ENCODE measurements at regions not wholly inside any gene's neighbourhood (a gene's known extent, or its start where the extent isn't known, plus 50 kb on each side); places are given as distances from the start of the nearest gene placed in this dataset.

DNA sequence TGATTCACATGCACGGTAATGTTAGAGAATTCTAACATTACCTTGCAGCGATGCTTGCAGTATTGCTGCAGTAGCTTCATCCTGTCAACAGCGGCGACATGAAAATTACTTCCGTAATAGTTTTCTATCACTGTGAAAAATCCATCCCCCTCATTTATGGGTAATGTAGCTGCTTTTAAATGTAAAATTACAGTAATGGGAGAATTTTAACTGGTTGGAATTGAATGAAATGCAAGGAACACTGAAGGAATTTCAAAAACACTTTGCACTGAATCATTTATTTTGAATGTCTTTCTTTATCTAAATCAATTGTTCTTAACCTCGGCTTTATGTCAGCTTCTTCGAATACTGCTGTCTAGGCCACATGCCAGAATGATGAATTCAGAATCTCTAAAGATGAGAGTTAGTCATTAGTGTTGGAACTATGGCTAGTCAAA is 102.4 kb upstream of the HIVEP1 start:
- H3K9me3 ChIP-seq (ENCODE audit: low read length) = no peaks in the 10 kb centered on the region
- H3K36me3 ChIP-seq (ENCODE audit: insufficient read depth, low read length) = no peaks in the 10 kb centered on the region
- ChIA-PET POLR2A (interaction anchor here (0.6 kb wide), 1 partner anchor 188 kb away, joined by 4 read pairs; no protein-coding TSS in a partner anchor), CTCF (no interaction called here)
- Mint-ChIP-seq H3K27me3 (peaks cover 6 to 33% of the 10 kb centered on the region in 2 donors), H3K27ac (no peak overlapping the region), H3K36me3 (no peaks in the 10 kb centered on the region), H3K9me3 (peaks cover 0 to 1% (median 0%) of the 10 kb centered on the region in 5 donors), H3K4me1 (no peaks in the 10 kb centered on the region), H3K4me3 (no peak overlapping the region)
- no peak overlapping the region for H3K27ac ChIP-seq (ENCODE audit: low read depth, low read length)
- no peaks in the 10 kb centered on the region for H3K4me1 ChIP-seq (ENCODE audit: insufficient read depth, low read length)
- no peak for DNase-seq
- H3K27me3 ChIP-seq (ENCODE audit: insufficient read depth, low read length, poor library complexity, severe bottlenecking) = no peaks in the 10 kb centered on the region
- H3K4me3 ChIP-seq (ENCODE audit: low read length) = no peak overlapping the region

DNA sequence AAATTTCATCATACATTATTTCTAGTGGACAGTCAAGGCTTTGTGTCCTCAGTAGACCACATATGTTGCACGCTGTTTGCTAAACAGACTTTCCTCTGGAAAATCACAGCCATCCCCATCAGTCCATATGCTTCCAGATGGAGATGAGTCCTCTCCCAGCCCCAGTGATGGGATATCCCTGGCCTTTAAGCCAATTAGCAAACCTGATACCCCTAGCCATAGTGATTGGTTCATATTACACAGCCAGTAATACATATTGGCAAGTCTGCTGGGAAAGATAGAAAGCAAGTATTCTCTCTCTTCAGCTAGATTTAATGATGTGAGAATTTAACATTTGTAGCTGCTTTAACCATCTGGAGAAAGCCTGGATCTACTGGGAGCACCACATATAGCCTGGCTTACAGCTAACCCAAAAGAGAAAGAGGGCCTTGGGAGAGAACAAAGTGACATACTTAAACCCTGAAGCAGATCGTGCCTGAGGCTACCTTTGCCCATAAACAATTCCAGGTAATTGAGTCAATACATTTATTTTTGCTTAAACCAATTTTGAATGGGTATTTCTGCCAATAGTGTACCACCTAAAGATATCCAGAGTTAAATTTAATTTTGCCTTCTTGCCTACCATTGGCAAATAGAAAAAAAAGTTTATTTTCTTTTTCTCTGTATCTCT is 103.5 kb upstream of the HIVEP1 start:
- Histone ChIP-seq H3K4me1 (ENCODE audit: insufficient read depth, low read length) (no peaks in the 10 kb centered on the region), H3K4me3 (ENCODE audit: low read length) (no peak overlapping the region), H3K27ac (ENCODE audit: low read depth, low read length) (no peak overlapping the region), H3K36me3 (ENCODE audit: insufficient read depth, low read length) (no peaks in the 10 kb centered on the region), H3K27me3 (ENCODE audit: insufficient read depth, low read length, poor library complexity, severe bottlenecking) (no peaks in the 10 kb centered on the region), H3K9me3 (ENCODE audit: low read length) (no peaks in the 10 kb centered on the region)
- no peak for DNase-seq
- Mint-ChIP-seq H3K9me3 (peaks cover 0 to 1% (median 0%) of the 10 kb centered on the region in 5 donors), H3K4me1 (no peaks in the 10 kb centered on the region), H3K4me3 (no peak overlapping the region), H3K27me3 (peaks cover 6 to 41% of the 10 kb centered on the region in 2 donors), H3K36me3 (no peaks in the 10 kb centered on the region), H3K27ac (no peak overlapping the region)
- CTCF ChIA-PET = no interaction called here
- POLR2A ChIA-PET = no interaction called here

DNA sequence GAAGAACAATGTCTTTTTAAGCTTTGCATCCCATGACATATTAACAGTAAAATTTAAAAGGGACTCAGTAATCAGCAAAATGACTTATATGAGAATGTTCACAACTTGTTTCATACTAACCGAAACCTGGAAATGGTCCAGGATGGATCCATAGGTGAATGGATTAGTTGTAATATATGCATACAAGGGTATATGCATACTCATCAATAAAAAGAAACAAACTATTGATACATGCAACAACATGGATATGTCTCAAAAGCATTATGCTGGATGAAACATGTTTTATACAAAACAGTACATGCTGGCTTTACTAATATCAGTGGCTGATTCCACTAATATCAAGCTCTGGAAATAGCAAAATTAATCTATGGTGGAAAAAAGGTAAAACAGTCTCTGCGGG is 108.5 kb upstream of the HIVEP1 start:
- H3K9me3 Mint-ChIP-seq = peaks cover 0 to 1% (median 0%) of the 10 kb centered on the region in 5 donors
- Histone ChIP-seq H3K27ac (ENCODE audit: low read depth, low read length) (no peak overlapping the region), H3K36me3 (ENCODE audit: insufficient read depth, low read length) (no peaks in the 10 kb centered on the region), H3K4me1 (ENCODE audit: insufficient read depth, low read length) (no peaks in the 10 kb centered on the region), H3K4me3 (ENCODE audit: low read length) (no peak overlapping the region), H3K27me3 (ENCODE audit: insufficient read depth, low read length, poor library complexity, severe bottlenecking) (no peaks in the 10 kb centered on the region), H3K9me3 (ENCODE audit: low read length) (no peaks in the 10 kb centered on the region)
- peaks cover 9 to 12% (median 10%) of the 10 kb centered on the region in 3 donors for H3K4me1 Mint-ChIP-seq
- no peak for DNase-seq
- no peaks in the 10 kb centered on the region for H3K36me3 Mint-ChIP-seq
- H3K27me3 Mint-ChIP-seq = peaks cover 19 to 55% of the 10 kb centered on the region in 2 donors
- no peak overlapping the region for H3K27ac Mint-ChIP-seq
- no peak overlapping the region for H3K4me3 Mint-ChIP-seq
- POLR2A ChIA-PET = no interaction called here
- CTCF ChIA-PET = no interaction called here

- Histone ChIP-seq H3K9me3 (ENCODE audit: low read length) (no peaks in the 10 kb centered on the region), H3K27ac (ENCODE audit: low read depth, low read length) (no peak overlapping the region), H3K4me3 (ENCODE audit: low read length) (no peak overlapping the region), H3K36me3 (ENCODE audit: insufficient read depth, low read length) (no peaks in the 10 kb centered on the region), H3K27me3 (ENCODE audit: insufficient read depth, low read length, poor library complexity, severe bottlenecking) (no peaks in the 10 kb centered on the region), H3K4me1 (ENCODE audit: insufficient read depth, low read length) (no peaks in the 10 kb centered on the region)
- no peak for DNase-seq
- ChIA-PET POLR2A (no interaction called here), CTCF (no interaction called here)
- Mint-ChIP-seq H3K27me3 (peaks cover 20 to 54% of the 10 kb centered on the region in 2 donors), H3K36me3 (no peaks in the 10 kb centered on the region), H3K4me3 (no peak overlapping the region), H3K27ac (no peak overlapping the region), H3K4me1 (peaks cover 9 to 12% (median 10%) of the 10 kb centered on the region in 3 donors), H3K9me3 (peaks cover 0 to 1% (median 0%) of the 10 kb centered on the region in 5 donors)
Observed at GRCh38 chr6:11902527-11902926, 109.6 kb upstream of the HIVEP1 start.

GRCh38 chr6:11900662-11901598 is 111.2 kb upstream of the HIVEP1 start:
- H3K4me1 ChIP-seq (ENCODE audit: insufficient read depth, low read length) = no peaks in the 10 kb centered on the region
- Mint-ChIP-seq H3K27ac (no peak overlapping the region), H3K9me3 (no peaks in the 10 kb centered on the region), H3K36me3 (no peaks in the 10 kb centered on the region), H3K4me3 (peak overlapping the region in 3 of 7 donors; percentile 0 to 30 (median 13)), H3K27me3 (peaks cover 16 to 45% of the 10 kb centered on the region in 2 donors), H3K4me1 (peaks cover 9 to 12% (median 10%) of the 10 kb centered on the region in 3 donors)
- POLR2A ChIA-PET = no interaction called here
- no peaks in the 10 kb centered on the region for H3K27me3 ChIP-seq (ENCODE audit: insufficient read depth, low read length, poor library complexity, severe bottlenecking)
- no peaks in the 10 kb centered on the region for H3K36me3 ChIP-seq (ENCODE audit: insufficient read depth, low read length)
- no peak overlapping the region for H3K27ac ChIP-seq (ENCODE audit: low read depth, low read length)
- no peak for DNase-seq
- H3K9me3 ChIP-seq (ENCODE audit: low read length) = no peaks in the 10 kb centered on the region
- H3K4me3 ChIP-seq (ENCODE audit: low read length) = peak overlapping the region; percentile 42
- CTCF ChIA-PET = interaction anchor here (1.1 kb wide), 1 partner anchor 13 kb away, joined by 4 read pairs; no protein-coding TSS in a partner anchor

GRCh38 chr6:11899645-11900044 is 112.5 kb upstream of the HIVEP1 start:
- POLR2A ChIA-PET = no interaction called here

GRCh38 chr6:11894212-11894611 is 115.6 kb upstream of the ADTRP start:
- H3K27me3 ChIP-seq (ENCODE audit: insufficient read depth, low read length, poor library complexity, severe bottlenecking) = no peaks in the 10 kb centered on the region
- Mint-ChIP-seq H3K36me3 (no peaks in the 10 kb centered on the region), H3K27me3 (peaks cover 4% of the 10 kb centered on the region in 2 donors), H3K4me3 (no peak overlapping the region), H3K9me3 (peaks cover 0 to 11% (median 3%) of the 10 kb centered on the region in 5 donors), H3K4me1 (no peaks in the 10 kb centered on the region), H3K27ac (no peak overlapping the region)
- H3K36me3 ChIP-seq (ENCODE audit: insufficient read depth, low read length) = no peaks in the 10 kb centered on the region
- no peaks in the 10 kb centered on the region for H3K9me3 ChIP-seq (ENCODE audit: low read length)
- no peak for DNase-seq
- ChIA-PET POLR2A (no interaction called here), CTCF (no interaction called here)
- H3K4me1 ChIP-seq (ENCODE audit: insufficient read depth, low read length) = no peaks in the 10 kb centered on the region
- no peak overlapping the region for H3K4me3 ChIP-seq (ENCODE audit: low read length)
- no peak overlapping the region for H3K27ac ChIP-seq (ENCODE audit: low read depth, low read length)

More at GRCh38 chr6:11899645-11900044, 112.5 kb upstream of the HIVEP1 start:
- H3K27ac ChIP-seq (ENCODE audit: low read depth, low read length) = no peak overlapping the region
- no peak overlapping the region for H3K4me3 ChIP-seq (ENCODE audit: low read length)
- no peak overlapping the region for H3K4me3 Mint-ChIP-seq
- no peaks in the 10 kb centered on the region for H3K9me3 ChIP-seq (ENCODE audit: low read length)
- no peaks in the 10 kb centered on the region for H3K9me3 Mint-ChIP-seq
- no peaks in the 10 kb centered on the region for H3K27me3 ChIP-seq (ENCODE audit: insufficient read depth, low read length, poor library complexity, severe bottlenecking)
- CTCF ChIA-PET = no interaction called here
- H3K27ac Mint-ChIP-seq = no peak overlapping the region
- H3K36me3 ChIP-seq (ENCODE audit: insufficient read depth, low read length) = no peaks in the 10 kb centered on the region
- no peaks in the 10 kb centered on the region for H3K36me3 Mint-ChIP-seq
- no peak for DNase-seq
- peaks cover 9 to 12% (median 10%) of the 10 kb centered on the region in 3 donors for H3K4me1 Mint-ChIP-seq
- H3K4me1 ChIP-seq (ENCODE audit: insufficient read depth, low read length) = no peaks in the 10 kb centered on the region
- peaks cover 14 to 34% of the 10 kb centered on the region in 2 donors for H3K27me3 Mint-ChIP-seq

GRCh38 chr6:11891547-11891946 is 112.9 kb upstream of the ADTRP start:
- H3K27me3 Mint-ChIP-seq = peaks cover 2 to 4% of the 10 kb centered on the region in 2 donors
- no peak for DNase-seq

More at GRCh38 chr6:11891547-11891946, 112.9 kb upstream of the ADTRP start:
- ChIA-PET POLR2A (no interaction called here), CTCF (no interaction called here)
- Mint-ChIP-seq H3K36me3 (no peaks in the 10 kb centered on the region), H3K4me1 (no peaks in the 10 kb centered on the region), H3K4me3 (no peak overlapping the region), H3K27ac (no peak overlapping the region), H3K9me3 (peaks cover 0 to 11% (median 3%) of the 10 kb centered on the region in 5 donors)
- H3K36me3 ChIP-seq (ENCODE audit: insufficient read depth, low read length) = no peaks in the 10 kb centered on the region
- no peak overlapping the region for H3K4me3 ChIP-seq (ENCODE audit: low read length)
- no peaks in the 10 kb centered on the region for H3K4me1 ChIP-seq (ENCODE audit: insufficient read depth, low read length)
- no peaks in the 10 kb centered on the region for H3K9me3 ChIP-seq (ENCODE audit: low read length)
- H3K27ac ChIP-seq (ENCODE audit: low read depth, low read length) = no peak overlapping the region
- no peaks in the 10 kb centered on the region for H3K27me3 ChIP-seq (ENCODE audit: insufficient read depth, low read length, poor library complexity, severe bottlenecking)
